OCI-LY1 (cell line): ENCODE measurements at regions not wholly inside any gene's neighbourhood (a gene's known extent, or its start where the extent isn't known, plus 50 kb on each side); places are given as distances from the start of the nearest gene placed in this dataset.

Source experiments
- H2AFZ ChIP-seq: fragments of 200-600 bp; sonication (generic), shearing (Covaris generic); 2 replicates; pipeline ENCODE4 v1.6.0; 2014; ENCODE audit warnings: antibody characterized with exemption, mild to moderate bottlenecking, low read length
- H3F3A ChIP-seq: fragments of 200-600 bp; sonication (generic), shearing (Covaris generic); 2 replicates; pipeline ENCODE4 v1.6.0; 2014; ENCODE audit warnings: mild to moderate bottlenecking, antibody characterized with exemption, low read length, moderate library complexity; ENCODE audit not compliant: insufficient read depth
- H3K27ac ChIP-seq: fragments of 200-600 bp; sonication (generic); 2 replicates; pipeline ENCODE4 v1.5.1; 2014; ENCODE audit warnings: low read length, mixed run types, mild to moderate bottlenecking, low read depth; ENCODE audit not compliant: poor library complexity, severe bottlenecking
- H3K27me3 ChIP-seq: fragments of 200-600 bp; sonication (generic); 2 replicates; pipeline ENCODE4 v1.6.0; 2014; ENCODE audit warnings: antibody characterized with exemption, mild to moderate bottlenecking, low read length, moderate library complexity; ENCODE audit not compliant: insufficient read depth
- H3K36me3 ChIP-seq: fragments of 200-600 bp; sonication (generic); 2 replicates; pipeline ENCODE4 v1.6.1; 2014; ENCODE audit warnings: mild to moderate bottlenecking, antibody characterized with exemption, low read length, moderate library complexity, mixed read lengths; ENCODE audit not compliant: insufficient read depth
- H3K4me1 ChIP-seq: fragments of 200-600 bp; sonication (generic); 2 replicates; pipeline ENCODE4 v1.5.1; 2014; ENCODE audit warnings: mild to moderate bottlenecking, low read length, moderate library complexity; ENCODE audit not compliant: insufficient read depth, severe bottlenecking
- H3K4me2 ChIP-seq: fragments of 200-600 bp; sonication (generic), shearing (Covaris generic); 2 replicates; pipeline ENCODE4 v1.6.1; 2014; ENCODE audit warnings: low read length
- H3K4me3 ChIP-seq: fragments of 200-600 bp; sonication (generic); 2 replicates; pipeline ENCODE4 v1.5.1; 2014; ENCODE audit warnings: low read length, low read depth, mild to moderate bottlenecking, mixed read lengths; ENCODE audit not compliant: poor library complexity, severe bottlenecking
- H3K79me2 ChIP-seq: fragments of 200-600 bp; shearing (Covaris generic); 2 replicates; pipeline ENCODE4 v1.6.1; 2016; ENCODE audit warnings: mixed run types, low read length, mixed read lengths; ENCODE audit not compliant: insufficient read depth
- H3K9ac ChIP-seq: fragments of 200-600 bp; sonication (generic), shearing (Covaris generic); 2 replicates; pipeline ENCODE4 v1.6.1; 2014; ENCODE audit warnings: mild to moderate bottlenecking, low read length, mixed read lengths
- H3K9me2 ChIP-seq: fragments of 200-600 bp; sonication (generic), shearing (Covaris generic); 2 replicates; pipeline ENCODE4 v1.6.1; 2014; ENCODE audit warnings: low read depth, mild to moderate bottlenecking, low read length, mixed read lengths
- H3K9me3 ChIP-seq: fragments of 200-600 bp; shearing (Covaris generic); 2 replicates; pipeline ENCODE4 v1.6.1; 2014; ENCODE audit warnings: low read length, mixed read lengths
- H4K20me1 ChIP-seq: fragments of 200-600 bp; sonication (generic), shearing (Covaris generic); 2 replicates; pipeline ENCODE4 v1.6.0; 2016; ENCODE audit warnings: mild to moderate bottlenecking, low read length; ENCODE audit not compliant: insufficient read depth
- EZH2 ChIP-seq: fragments of 200-600 bp; sonication (generic), shearing (Covaris generic); IDR thresholded peaks from 2 replicates; pipeline ENCODE4 v1.8.0; 2017; ENCODE audit warnings: borderline replicate concordance, mixed run types, mild to moderate bottlenecking, antibody characterized with exemption, low read length, moderate library complexity, mixed read lengths
- TF ChIP-seq, protein P1 (sequence below): fragments of 200-600 bp; sonication (generic), shearing (Covaris generic); IDR thresholded peaks from 2 replicates; pipeline ENCODE4 v1.5.1; 2017; ENCODE audit warnings: mild to moderate bottlenecking, antibody characterized with exemption, low read length, moderate library complexity, mixed read lengths

- Histone ChIP-seq H3K4me3 (no peak overlapping the region), H3K9me2 (no peaks in the 10 kb centered on the region), H3K9ac (no peak overlapping the region), H3K9me3 (no peaks in the 10 kb centered on the region), H3K27ac (no peak overlapping the region), H3K36me3 (no peaks in the 10 kb centered on the region), H4K20me1 (no peaks in the 10 kb centered on the region), H3F3A (no peaks in the 10 kb centered on the region), H3K79me2 (no peaks in the 10 kb centered on the region), H2AFZ (no peak overlapping the region), H3K27me3 (no peaks in the 10 kb centered on the region), H3K4me2 (no peak overlapping the region), H3K4me1 (no peaks in the 10 kb centered on the region)
- TF ChIP-seq, protein P1, sequence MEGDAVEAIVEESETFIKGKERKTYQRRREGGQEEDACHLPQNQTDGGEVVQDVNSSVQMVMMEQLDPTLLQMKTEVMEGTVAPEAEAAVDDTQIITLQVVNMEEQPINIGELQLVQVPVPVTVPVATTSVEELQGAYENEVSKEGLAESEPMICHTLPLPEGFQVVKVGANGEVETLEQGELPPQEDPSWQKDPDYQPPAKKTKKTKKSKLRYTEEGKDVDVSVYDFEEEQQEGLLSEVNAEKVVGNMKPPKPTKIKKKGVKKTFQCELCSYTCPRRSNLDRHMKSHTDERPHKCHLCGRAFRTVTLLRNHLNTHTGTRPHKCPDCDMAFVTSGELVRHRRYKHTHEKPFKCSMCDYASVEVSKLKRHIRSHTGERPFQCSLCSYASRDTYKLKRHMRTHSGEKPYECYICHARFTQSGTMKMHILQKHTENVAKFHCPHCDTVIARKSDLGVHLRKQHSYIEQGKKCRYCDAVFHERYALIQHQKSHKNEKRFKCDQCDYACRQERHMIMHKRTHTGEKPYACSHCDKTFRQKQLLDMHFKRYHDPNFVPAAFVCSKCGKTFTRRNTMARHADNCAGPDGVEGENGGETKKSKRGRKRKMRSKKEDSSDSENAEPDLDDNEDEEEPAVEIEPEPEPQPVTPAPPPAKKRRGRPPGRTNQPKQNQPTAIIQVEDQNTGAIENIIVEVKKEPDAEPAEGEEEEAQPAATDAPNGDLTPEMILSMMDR = no peak
- no peak for TF ChIP-seq EZH2
These were observed 494.5 kb upstream of the RAG2 start for GRCh38 chr11:37092487-37092886.

DNA sequence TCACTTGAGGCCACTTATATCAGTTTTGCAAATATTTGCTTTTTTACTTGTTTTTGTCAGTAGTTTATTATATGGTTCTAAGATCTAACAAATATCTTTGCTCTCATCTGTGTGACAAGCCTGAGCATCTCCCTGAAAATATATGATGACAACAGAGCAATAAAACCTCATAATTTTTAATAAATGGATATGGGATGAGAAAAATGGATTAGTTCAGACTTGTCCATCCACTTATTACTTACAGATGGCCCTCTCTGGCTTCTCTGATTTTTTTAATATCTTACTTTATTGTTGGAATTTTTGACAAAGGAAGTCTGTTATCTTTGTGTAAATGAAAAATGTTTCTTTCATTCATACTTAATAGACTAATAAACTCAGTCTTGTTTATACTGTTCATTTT lies 491.4 kb upstream of the RAG2 start:
- TF ChIP-seq EZH2 = no peak
- TF ChIP-seq, protein P1 = no peak
- Histone ChIP-seq H3K27ac (no peak overlapping the region), H2AFZ (no peak overlapping the region), H3K4me1 (no peaks in the 10 kb centered on the region), H3K36me3 (no peaks in the 10 kb centered on the region), H3K27me3 (no peaks in the 10 kb centered on the region), H3K4me2 (no peak overlapping the region), H3K9ac (no peak overlapping the region), H3K9me3 (no peaks in the 10 kb centered on the region), H3K4me3 (no peak overlapping the region), H3K79me2 (no peaks in the 10 kb centered on the region), H3K9me2 (no peaks in the 10 kb centered on the region), H4K20me1 (no peaks in the 10 kb centered on the region), H3F3A (no peaks in the 10 kb centered on the region)

GRCh38 chr11:37088573-37088910 lies 490.5 kb upstream of the RAG2 start:
- H3K27ac ChIP-seq = no peak overlapping the region
- TF ChIP-seq, protein P1 = no peak
- no peak for TF ChIP-seq EZH2
- H3K4me1 ChIP-seq = no peaks in the 10 kb centered on the region

More at GRCh38 chr11:37088573-37088910, 490.5 kb upstream of the RAG2 start:
- Histone ChIP-seq H3K4me2 (no peak overlapping the region), H2AFZ (no peak overlapping the region), H4K20me1 (no peaks in the 10 kb centered on the region), H3K27me3 (no peaks in the 10 kb centered on the region), H3K4me3 (no peak overlapping the region), H3K9ac (no peak overlapping the region), H3K79me2 (no peaks in the 10 kb centered on the region), H3F3A (no peaks in the 10 kb centered on the region), H3K36me3 (no peaks in the 10 kb centered on the region), H3K9me2 (no peaks in the 10 kb centered on the region), H3K9me3 (no peaks in the 10 kb centered on the region)
